SK-N-SH treated with all-trans-retinoic acid at 6 μM for 48 hours (cell line): ENCODE measurements at regions not wholly inside any gene's neighbourhood (a gene's known extent, or its start where the extent isn't known, plus 50 kb on each side); places are given as distances from the start of the nearest gene placed in this dataset.

Source experiments
- ARNTL ChIP-seq: fragments of 450-650 bp; formaldehyde crosslinking; IDR thresholded peaks from 2 replicates; pipeline ENCODE4 v1.5.0; 2020; ENCODE audit warnings: low read depth, mild to moderate bottlenecking, moderate library complexity, borderline replicate concordance
- BACH2 ChIP-seq: fragments of 250-450 bp; sonication (Bioruptor Pico); IDR thresholded peaks from 2 replicates; pipeline ENCODE4 v1.9.0; 2021; ENCODE audit warnings: mild to moderate bottlenecking, borderline replicate concordance
- OSR1 ChIP-seq: fragments of 250-450 bp; sonication (Bioruptor Pico); IDR thresholded peaks from 2 replicates; pipeline ENCODE4 v1.8.0; 2022; ENCODE audit warnings: moderate library complexity, mild to moderate bottlenecking, inconsistent platforms
- PATZ1 ChIP-seq: fragments of 250-450 bp; sonication (Bioruptor Pico); IDR thresholded peaks from 2 replicates; pipeline ENCODE4 v1.8.0; 2020; ENCODE audit warnings: mild to moderate bottlenecking, moderate library complexity, borderline replicate concordance
- RARB ChIP-seq: fragments of 250-450 bp; sonication (Bioruptor Pico); IDR thresholded peaks from 2 replicates; pipeline ENCODE4 v1.8.0; 2021; ENCODE audit warnings: mild to moderate bottlenecking, moderate library complexity
- TOX ChIP-seq: fragments of 250-450 bp; sonication (Bioruptor Pico); IDR thresholded peaks from 2 replicates; pipeline ENCODE4 v1.8.0; 2021; ENCODE audit warnings: mild to moderate bottlenecking, moderate library complexity, borderline replicate concordance
- ZFP3 ChIP-seq: fragments of 250-450 bp; sonication (Bioruptor Pico); IDR thresholded peaks from 2 replicates; pipeline ENCODE4 v1.5.0; 2020; ENCODE audit warnings: mild to moderate bottlenecking, moderate library complexity
- ZFP30 ChIP-seq: fragments of 450-650 bp; formaldehyde crosslinking; IDR thresholded peaks from 2 replicates; pipeline ENCODE4 v1.5.0; 2022; ENCODE audit warnings: mild to moderate bottlenecking, moderate library complexity
- ZNF70 ChIP-seq: fragments of 450-650 bp; formaldehyde crosslinking; IDR thresholded peaks from 2 replicates; pipeline ENCODE4 v1.5.0; 2020; ENCODE audit warnings: mild to moderate bottlenecking, moderate library complexity
- TF ChIP-seq, protein P1 (sequence below): fragments of 250-450 bp; sonication (Bioruptor Pico); IDR thresholded peaks from 2 replicates; pipeline ENCODE4 v1.5.0; 2020; ENCODE audit warnings: mild to moderate bottlenecking, moderate library complexity
- TF ChIP-seq, protein P2 (sequence below): fragments of 250-450 bp; sonication (Bioruptor Pico); IDR thresholded peaks from 2 replicates; pipeline ENCODE4 v1.5.1; 2020; ENCODE audit warnings: low read depth, mild to moderate bottlenecking, moderate library complexity

DNA sequence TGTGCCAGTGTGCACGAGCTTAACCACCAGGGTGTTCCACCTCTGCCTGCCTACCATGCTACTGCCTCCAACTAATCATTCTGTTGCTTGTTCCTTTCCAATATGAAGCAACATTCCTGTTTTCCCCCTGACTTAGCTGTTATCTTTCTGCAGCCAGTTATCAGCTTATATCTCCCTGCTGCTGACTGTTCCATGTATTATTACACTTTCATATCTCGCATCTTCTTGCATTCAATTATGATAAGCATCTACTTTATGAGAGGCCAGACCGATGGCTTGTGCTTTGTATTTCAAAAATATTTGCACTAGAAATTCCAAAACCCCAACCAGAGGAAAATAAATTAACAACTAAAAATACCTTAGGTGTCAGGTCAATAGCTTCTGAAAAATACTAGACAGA, 394.0 kb upstream of the BRINP1 start:
- TF ChIP-seq ZFP30 (CRISPR knock-in tag) (no peak), PATZ1 (CRISPR knock-in tag) (no peak), ZFP3 (CRISPR knock-in tag) (no peak), BACH2 (CRISPR knock-in tag) (no peak), TOX (CRISPR knock-in tag) (no peak), OSR1 (CRISPR knock-in tag) (no peak), ARNTL (CRISPR knock-in tag) (no peak), RARB (CRISPR knock-in tag) (no peak), ZNF70 (no peak)
- TF ChIP-seq, protein P1, sequence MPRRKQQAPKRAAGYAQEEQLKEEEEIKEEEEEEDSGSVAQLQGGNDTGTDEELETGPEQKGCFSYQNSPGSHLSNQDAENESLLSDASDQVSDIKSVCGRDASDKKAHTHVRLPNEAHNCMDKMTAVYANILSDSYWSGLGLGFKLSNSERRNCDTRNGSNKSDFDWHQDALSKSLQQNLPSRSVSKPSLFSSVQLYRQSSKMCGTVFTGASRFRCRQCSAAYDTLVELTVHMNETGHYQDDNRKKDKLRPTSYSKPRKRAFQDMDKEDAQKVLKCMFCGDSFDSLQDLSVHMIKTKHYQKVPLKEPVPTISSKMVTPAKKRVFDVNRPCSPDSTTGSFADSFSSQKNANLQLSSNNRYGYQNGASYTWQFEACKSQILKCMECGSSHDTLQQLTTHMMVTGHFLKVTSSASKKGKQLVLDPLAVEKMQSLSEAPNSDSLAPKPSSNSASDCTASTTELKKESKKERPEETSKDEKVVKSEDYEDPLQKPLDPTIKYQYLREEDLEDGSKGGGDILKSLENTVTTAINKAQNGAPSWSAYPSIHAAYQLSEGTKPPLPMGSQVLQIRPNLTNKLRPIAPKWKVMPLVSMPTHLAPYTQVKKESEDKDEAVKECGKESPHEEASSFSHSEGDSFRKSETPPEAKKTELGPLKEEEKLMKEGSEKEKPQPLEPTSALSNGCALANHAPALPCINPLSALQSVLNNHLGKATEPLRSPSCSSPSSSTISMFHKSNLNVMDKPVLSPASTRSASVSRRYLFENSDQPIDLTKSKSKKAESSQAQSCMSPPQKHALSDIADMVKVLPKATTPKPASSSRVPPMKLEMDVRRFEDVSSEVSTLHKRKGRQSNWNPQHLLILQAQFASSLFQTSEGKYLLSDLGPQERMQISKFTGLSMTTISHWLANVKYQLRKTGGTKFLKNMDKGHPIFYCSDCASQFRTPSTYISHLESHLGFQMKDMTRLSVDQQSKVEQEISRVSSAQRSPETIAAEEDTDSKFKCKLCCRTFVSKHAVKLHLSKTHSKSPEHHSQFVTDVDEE (CRISPR knock-in tag), result no peak
- TF ChIP-seq, protein P2, sequence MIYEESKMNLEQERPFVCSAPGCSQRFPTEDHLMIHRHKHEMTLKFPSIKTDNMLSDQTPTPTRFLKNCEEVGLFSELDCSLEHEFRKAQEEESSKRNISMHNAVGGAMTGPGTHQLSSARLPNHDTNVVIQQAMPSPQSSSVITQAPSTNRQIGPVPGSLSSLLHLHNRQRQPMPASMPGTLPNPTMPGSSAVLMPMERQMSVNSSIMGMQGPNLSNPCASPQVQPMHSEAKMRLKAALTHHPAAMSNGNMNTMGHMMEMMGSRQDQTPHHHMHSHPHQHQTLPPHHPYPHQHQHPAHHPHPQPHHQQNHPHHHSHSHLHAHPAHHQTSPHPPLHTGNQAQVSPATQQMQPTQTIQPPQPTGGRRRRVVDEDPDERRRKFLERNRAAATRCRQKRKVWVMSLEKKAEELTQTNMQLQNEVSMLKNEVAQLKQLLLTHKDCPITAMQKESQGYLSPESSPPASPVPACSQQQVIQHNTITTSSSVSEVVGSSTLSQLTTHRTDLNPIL, result no peak
